ENCODE measurements at regions not wholly inside any gene's neighbourhood (a gene's known extent, or its start where the extent isn't known, plus 50 kb on each side); places are given as distances from the start of the nearest gene placed in this dataset.
"Not testable (repeated sequence)": the region's sequence is repeated elsewhere in the genome, so short reads cannot be mapped to it uniquely, and the experiment has no call there.

- not testable (repeated sequence) for H3K27me3 Mint-ChIP-seq; H3K4me1 Mint-ChIP-seq; ATAC-seq (replicated peaks); H3K4me3 Mint-ChIP-seq; H3K9me3 Mint-ChIP-seq; H3K27ac Mint-ChIP-seq; H3K36me3 Mint-ChIP-seq (ENCODE audit: low read depth)
Measured at GRCh38 chr5:126150319-126150718, 272.9 kb upstream of the GRAMD2B start.

- not testable (repeated sequence) for H3K27me3 Mint-ChIP-seq; ATAC-seq (replicated peaks); H3K4me3 Mint-ChIP-seq; H3K4me1 Mint-ChIP-seq; H3K27ac Mint-ChIP-seq; H3K36me3 Mint-ChIP-seq (ENCODE audit: low read depth)
- peaks cover 12% of the 10 kb centered on the region for H3K9me3 Mint-ChIP-seq
Measured at GRCh38 chr5:126155298-126155697, 267.9 kb upstream of the GRAMD2B start.

- Mint-ChIP-seq H3K27me3 (no peaks in the 10 kb centered on the region), H3K36me3 (ENCODE audit: low read depth) (no peaks in the 10 kb centered on the region), H3K4me1 (no peaks in the 10 kb centered on the region), H3K9me3 (peaks cover 19% of the 10 kb centered on the region), H3K27ac (no peak overlapping the region), H3K4me3 (no peak overlapping the region)
- no peak for ATAC-seq (replicated peaks)
Measured at GRCh38 chr5:126166368-126166767, 256.8 kb upstream of the GRAMD2B start.

- H3K36me3 Mint-ChIP-seq (ENCODE audit: low read depth) = no peaks in the 10 kb centered on the region
- ATAC-seq (replicated peaks) = no peak
- H3K4me1 Mint-ChIP-seq = no peaks in the 10 kb centered on the region
- peaks cover 24% of the 10 kb centered on the region for H3K9me3 Mint-ChIP-seq
- H3K27ac Mint-ChIP-seq = no peak overlapping the region
- H3K4me3 Mint-ChIP-seq = no peak overlapping the region
- H3K27me3 Mint-ChIP-seq = no peaks in the 10 kb centered on the region
Measured at GRCh38 chr5:126168785-126169184, 254.4 kb upstream of the GRAMD2B start.

DNA sequence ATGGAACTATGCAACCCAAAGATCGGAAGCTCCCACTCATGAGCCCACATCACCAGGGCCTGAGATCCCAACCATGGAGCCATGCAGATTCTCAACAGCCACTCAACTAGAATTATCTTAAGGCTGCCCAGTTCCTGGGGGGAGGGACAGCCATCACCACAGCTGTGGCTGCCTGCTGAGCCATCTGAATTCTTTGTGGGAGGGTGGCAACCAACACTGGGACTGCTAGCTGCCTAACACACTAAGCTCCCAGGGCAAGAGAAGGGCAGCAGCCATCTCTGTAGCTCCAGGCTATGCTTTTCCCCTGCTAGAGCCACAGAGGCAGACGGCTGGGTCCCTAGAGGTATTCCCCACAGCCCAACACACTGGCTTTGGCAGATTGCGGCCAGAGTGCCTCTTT is 251.3 kb upstream of the GRAMD2B start:
- H3K27me3 Mint-ChIP-seq = no peaks in the 10 kb centered on the region
- H3K9me3 Mint-ChIP-seq = peaks cover 21% of the 10 kb centered on the region
- H3K27ac Mint-ChIP-seq = no peak overlapping the region
- H3K4me3 Mint-ChIP-seq = no peak overlapping the region
- ATAC-seq (replicated peaks) = no peak
- no peaks in the 10 kb centered on the region for H3K36me3 Mint-ChIP-seq (ENCODE audit: low read depth)
- no peaks in the 10 kb centered on the region for H3K4me1 Mint-ChIP-seq

GRCh38 chr5:126172812-126173211 is 250.4 kb upstream of the GRAMD2B start:
- H3K9me3 Mint-ChIP-seq = peaks cover 16% of the 10 kb centered on the region
- H3K27ac Mint-ChIP-seq = no peak overlapping the region
- no peak for ATAC-seq (replicated peaks)
- no peaks in the 10 kb centered on the region for H3K36me3 Mint-ChIP-seq (ENCODE audit: low read depth)
- no peak overlapping the region for H3K4me3 Mint-ChIP-seq
- H3K4me1 Mint-ChIP-seq = no peaks in the 10 kb centered on the region
- H3K27me3 Mint-ChIP-seq = no peaks in the 10 kb centered on the region

DNA sequence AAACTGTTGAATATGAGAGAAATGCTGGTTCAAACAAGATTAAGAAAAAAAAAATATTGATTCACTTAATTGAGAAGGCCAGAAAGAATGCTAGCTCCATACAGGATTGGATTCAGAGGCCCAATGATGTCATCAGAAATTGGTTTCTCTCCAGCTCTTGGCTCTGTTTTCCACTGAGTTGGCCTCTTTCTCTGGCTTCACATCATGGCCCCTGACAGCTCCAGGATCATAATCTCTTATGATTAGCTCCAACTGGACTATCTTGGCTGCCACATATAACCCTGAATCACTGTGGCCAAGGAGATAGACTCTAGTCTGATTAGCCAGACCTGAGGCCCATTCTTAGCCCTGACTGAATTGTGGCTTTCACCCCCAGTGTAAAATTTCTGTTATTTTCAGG is 244.7 kb upstream of the GRAMD2B start:
- Mint-ChIP-seq H3K27me3 (no peaks in the 10 kb centered on the region), H3K4me1 (no peaks in the 10 kb centered on the region), H3K36me3 (ENCODE audit: low read depth) (no peaks in the 10 kb centered on the region), H3K9me3 (peaks cover 4% of the 10 kb centered on the region), H3K27ac (no peak overlapping the region), H3K4me3 (no peak overlapping the region)
- no peak for ATAC-seq (replicated peaks)

DNA sequence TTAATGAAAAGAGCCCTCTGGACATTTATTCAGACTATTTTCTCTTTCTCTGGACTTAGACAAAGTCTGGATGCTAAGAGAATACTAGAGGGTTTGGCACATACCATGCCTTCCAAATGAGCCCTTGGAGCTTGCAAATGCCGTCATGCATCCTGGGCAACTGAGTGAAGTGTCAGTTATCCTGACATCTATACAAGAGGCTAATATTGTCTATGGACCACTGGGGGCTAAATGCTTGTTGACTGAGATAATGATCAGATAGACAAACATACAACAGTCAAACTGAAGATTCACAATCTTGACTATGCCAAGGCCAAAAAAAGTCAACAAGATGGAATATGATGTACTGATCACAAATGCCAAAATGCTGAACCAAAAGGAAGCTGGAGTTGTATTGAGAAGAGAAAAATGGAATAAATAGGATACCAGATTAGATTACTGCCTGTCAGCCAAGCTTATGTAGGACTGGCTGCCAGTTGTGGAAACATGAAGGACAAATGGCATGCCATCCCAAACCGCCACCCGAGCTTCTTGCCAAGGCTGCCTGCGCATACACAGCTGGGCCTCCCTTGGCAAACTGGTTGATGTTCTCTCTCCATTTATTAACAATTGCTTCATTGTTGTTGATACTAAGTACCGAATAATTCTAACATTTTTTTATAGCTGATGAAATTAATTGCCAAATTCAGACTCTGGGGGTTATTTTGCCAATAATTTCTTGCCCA is 240.1 kb upstream of the GRAMD2B start:
- Mint-ChIP-seq H3K9me3 (no peaks in the 10 kb centered on the region), H3K27ac (no peak overlapping the region), H3K4me1 (no peaks in the 10 kb centered on the region), H3K27me3 (no peaks in the 10 kb centered on the region), H3K36me3 (ENCODE audit: low read depth) (no peaks in the 10 kb centered on the region), H3K4me3 (no peak overlapping the region)
- ATAC-seq (replicated peaks) = no peak

DNA sequence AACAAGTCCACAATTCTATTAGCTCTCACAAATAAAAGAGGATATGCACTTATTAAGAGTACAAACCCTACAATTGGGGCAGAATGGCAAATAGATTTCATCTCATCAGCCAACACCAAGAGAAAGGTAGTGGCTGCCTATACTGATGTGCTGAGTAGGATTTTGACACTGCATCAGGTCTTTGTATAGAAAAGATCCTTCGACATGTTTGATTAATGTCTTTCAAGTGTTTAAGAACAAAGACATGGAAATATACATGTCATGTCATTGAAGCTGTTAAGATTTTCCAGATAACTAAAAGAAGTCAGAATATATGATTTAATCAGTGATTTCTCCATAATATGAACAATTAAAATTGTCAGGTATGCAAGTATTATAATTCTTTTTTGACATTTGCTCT is 238.7 kb upstream of the GRAMD2B start:
- no peak for ATAC-seq (replicated peaks)
- H3K4me3 Mint-ChIP-seq = no peak overlapping the region
- no peaks in the 10 kb centered on the region for H3K27me3 Mint-ChIP-seq
- H3K36me3 Mint-ChIP-seq (ENCODE audit: low read depth) = no peaks in the 10 kb centered on the region
- no peaks in the 10 kb centered on the region for H3K9me3 Mint-ChIP-seq
- no peak overlapping the region for H3K27ac Mint-ChIP-seq
- H3K4me1 Mint-ChIP-seq = no peaks in the 10 kb centered on the region

- Mint-ChIP-seq H3K27me3 (no peaks in the 10 kb centered on the region), H3K36me3 (ENCODE audit: low read depth) (no peaks in the 10 kb centered on the region), H3K4me1 (no peaks in the 10 kb centered on the region), H3K27ac (no peak overlapping the region), H3K4me3 (no peak overlapping the region), H3K9me3 (no peaks in the 10 kb centered on the region)
- ATAC-seq (replicated peaks) = no peak
Measured at GRCh38 chr5:126186210-126186609, 237.0 kb upstream of the GRAMD2B start.

- H3K27me3 Mint-ChIP-seq = no peaks in the 10 kb centered on the region
- no peak overlapping the region for H3K4me3 Mint-ChIP-seq
- no peaks in the 10 kb centered on the region for H3K9me3 Mint-ChIP-seq
- ATAC-seq (replicated peaks) = no peak
- H3K36me3 Mint-ChIP-seq (ENCODE audit: low read depth) = no peaks in the 10 kb centered on the region
- H3K27ac Mint-ChIP-seq = no peak overlapping the region
- no peaks in the 10 kb centered on the region for H3K4me1 Mint-ChIP-seq
Measured at GRCh38 chr5:126188804-126189203, 234.4 kb upstream of the GRAMD2B start.

- Mint-ChIP-seq H3K4me1 (no peaks in the 10 kb centered on the region), H3K27ac (no peak overlapping the region), H3K27me3 (no peaks in the 10 kb centered on the region), H3K4me3 (no peak overlapping the region), H3K9me3 (no peaks in the 10 kb centered on the region), H3K36me3 (ENCODE audit: low read depth) (no peaks in the 10 kb centered on the region)
- no peak for ATAC-seq (replicated peaks)
Measured at GRCh38 chr5:126189231-126189630, 234.0 kb upstream of the GRAMD2B start.

DNA sequence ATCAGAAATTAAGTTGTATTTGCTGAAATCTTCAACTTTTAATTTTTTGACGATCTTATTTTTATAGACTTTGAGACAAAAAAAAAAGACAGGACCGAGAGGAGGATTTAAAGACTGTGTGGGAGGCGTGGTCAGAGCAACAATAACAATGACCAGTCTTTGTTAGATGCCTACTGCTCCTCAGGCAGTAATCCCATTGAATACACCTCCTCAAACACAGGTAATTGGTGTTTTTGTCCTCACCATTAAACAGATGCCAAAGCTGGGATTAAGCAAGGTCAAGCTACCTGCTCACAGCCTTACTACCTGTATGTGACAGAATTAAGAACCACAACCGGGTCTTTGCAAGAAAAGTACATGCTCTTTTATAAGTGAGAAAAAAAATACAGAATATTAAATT is 233.3 kb upstream of the GRAMD2B start:
- no peaks in the 10 kb centered on the region for H3K4me1 Mint-ChIP-seq
- H3K27me3 Mint-ChIP-seq = no peaks in the 10 kb centered on the region
- no peaks in the 10 kb centered on the region for H3K36me3 Mint-ChIP-seq (ENCODE audit: low read depth)
- H3K27ac Mint-ChIP-seq = no peak overlapping the region
- no peaks in the 10 kb centered on the region for H3K9me3 Mint-ChIP-seq
- no peak for ATAC-seq (replicated peaks)
- H3K4me3 Mint-ChIP-seq = no peak overlapping the region

- no peaks in the 10 kb centered on the region for H3K4me1 Mint-ChIP-seq
- no peak for ATAC-seq (replicated peaks)
Measured at GRCh38 chr5:126192226-126192625, 231.0 kb upstream of the GRAMD2B start.

GRCh38 chr5:126195410-126196100 is 227.7 kb upstream of the GRAMD2B start:
- Mint-ChIP-seq H3K36me3 (ENCODE audit: low read depth) (no peaks in the 10 kb centered on the region), H3K9me3 (no peaks in the 10 kb centered on the region), H3K27ac (no peak overlapping the region), H3K4me1 (no peaks in the 10 kb centered on the region), H3K4me3 (no peak overlapping the region), H3K27me3 (no peaks in the 10 kb centered on the region)
- no peak for ATAC-seq (replicated peaks)

More at GRCh38 chr5:126192226-126192625, 231.0 kb upstream of the GRAMD2B start:
- Mint-ChIP-seq H3K9me3 (no peaks in the 10 kb centered on the region), H3K27me3 (no peaks in the 10 kb centered on the region), H3K27ac (no peak overlapping the region), H3K4me3 (no peak overlapping the region), H3K36me3 (ENCODE audit: low read depth) (no peaks in the 10 kb centered on the region)

Measured in activated T-helper 17 cell treated with anti-CD3 and anti-CD28 coated beads, Interleukin-2, amount 50 U/mL, for 72 hours (primary cell).